ENCODE measurements at regions not wholly inside any gene's neighbourhood (a gene's known extent, or its start where the extent isn't known, plus 50 kb on each side); places are given as distances from the start of the nearest gene placed in this dataset.
"Not testable (repeated sequence)": the region's sequence is repeated elsewhere in the genome, so short reads cannot be mapped to it uniquely, and the experiment has no call there.

DNA sequence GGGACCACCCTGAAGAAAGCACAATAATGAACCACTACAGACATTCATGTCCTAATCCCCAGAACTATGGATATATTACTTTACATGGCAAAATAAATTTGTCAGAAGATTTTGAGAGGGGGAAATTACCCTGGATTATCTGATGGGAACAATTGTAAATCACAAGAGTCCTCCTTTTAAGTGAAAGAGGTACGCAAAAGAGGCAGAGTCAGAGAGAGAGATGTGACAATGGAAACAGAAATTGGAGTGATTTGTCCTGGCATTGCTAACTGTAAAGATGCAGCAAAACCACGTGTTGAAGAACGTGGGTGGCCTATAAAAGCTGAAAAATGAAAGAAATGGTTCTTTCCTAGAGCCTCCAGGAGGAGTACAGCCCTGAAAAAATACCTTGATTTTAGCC lies 1121.4 kb upstream of the ALCAM start:
- no peak for DNase-seq (ENCODE audit: low read depth)

- DNase-seq (ENCODE audit: low read depth), result no peak
These were observed 1120.7 kb upstream of the ALCAM start for GRCh38 chr3:104245981-104246380.

- DNase-seq (ENCODE audit: low read depth), result no peak
These were observed 1109.2 kb upstream of the ALCAM start for GRCh38 chr3:104257486-104257885.

DNA sequence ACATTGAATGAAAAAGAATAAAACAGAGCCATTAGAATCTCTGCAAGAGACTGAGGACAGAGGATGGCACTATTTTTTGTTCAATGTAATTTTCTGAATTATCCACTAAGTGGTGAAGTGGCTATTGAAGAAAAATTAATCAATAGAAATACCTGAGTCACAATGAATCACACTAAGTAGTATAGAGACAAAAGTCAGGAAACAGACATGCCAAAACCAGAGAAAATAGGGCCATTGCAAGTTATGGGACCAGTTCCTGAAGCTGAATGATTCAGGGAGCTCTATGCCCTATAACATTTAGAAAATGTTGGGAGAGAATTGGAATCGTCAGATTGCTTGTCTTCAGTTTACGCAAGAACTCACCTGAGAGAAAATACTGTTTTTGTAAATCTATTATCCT lies 1103.2 kb upstream of the ALCAM start:
- no peak for DNase-seq (ENCODE audit: low read depth)

GRCh38 chr3:104266219-104266618 lies 1100.5 kb upstream of the ALCAM start:
- DNase-seq (ENCODE audit: low read depth), result not testable (repeated sequence)

- no peak for DNase-seq (ENCODE audit: low read depth)
These were observed 1096.9 kb upstream of the ALCAM start for GRCh38 chr3:104269771-104270170.

DNA sequence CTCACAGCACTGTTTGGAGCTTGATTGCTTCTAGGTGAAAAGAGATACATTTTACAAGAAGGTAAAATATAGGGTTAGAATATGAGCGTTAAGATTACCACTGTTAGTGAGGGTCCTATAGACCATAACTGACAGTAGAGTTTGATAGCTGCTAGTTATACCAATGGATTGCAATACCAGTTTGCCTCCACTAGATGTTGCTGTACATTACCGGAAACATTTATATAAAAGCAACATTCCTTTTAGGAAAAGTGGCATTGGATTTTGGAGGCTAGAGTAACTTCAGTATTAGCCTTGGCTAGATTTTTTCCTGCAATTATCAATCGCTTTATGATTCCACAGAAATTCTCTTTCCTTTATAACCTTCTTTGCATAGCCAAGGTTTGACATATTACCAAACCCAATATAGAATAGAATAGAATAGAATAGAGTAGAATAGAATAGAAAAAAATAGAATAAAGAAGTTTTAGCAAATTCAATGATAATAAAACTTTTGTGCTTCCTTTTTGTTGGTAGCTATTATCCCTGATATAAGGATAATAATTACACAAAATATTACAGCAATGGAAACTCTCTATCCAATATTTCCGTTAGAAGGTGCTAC lies 1093.6 kb upstream of the ALCAM start:
- DNase-seq (ENCODE audit: low read depth), result peak; percentile 0

DNA sequence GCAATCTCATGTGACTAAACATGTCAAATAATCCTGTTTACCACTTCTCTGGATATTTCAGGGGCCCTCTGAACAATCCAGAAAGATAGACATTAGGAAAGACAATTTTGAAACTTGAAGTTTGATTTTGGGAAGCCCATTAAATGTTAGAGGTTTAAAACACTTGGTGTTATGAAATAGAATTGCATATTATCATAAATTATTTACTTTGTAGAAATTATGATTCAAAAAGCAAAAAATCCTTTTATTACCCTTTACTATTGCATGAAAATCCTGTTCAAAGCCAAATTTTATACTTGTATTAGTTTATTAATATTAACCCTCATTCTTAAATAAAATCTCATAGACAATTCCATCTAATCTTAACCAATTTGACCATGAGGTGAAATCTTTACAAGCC lies 1091.5 kb upstream of the ALCAM start:
- DNase-seq (ENCODE audit: low read depth), result no peak

DNA sequence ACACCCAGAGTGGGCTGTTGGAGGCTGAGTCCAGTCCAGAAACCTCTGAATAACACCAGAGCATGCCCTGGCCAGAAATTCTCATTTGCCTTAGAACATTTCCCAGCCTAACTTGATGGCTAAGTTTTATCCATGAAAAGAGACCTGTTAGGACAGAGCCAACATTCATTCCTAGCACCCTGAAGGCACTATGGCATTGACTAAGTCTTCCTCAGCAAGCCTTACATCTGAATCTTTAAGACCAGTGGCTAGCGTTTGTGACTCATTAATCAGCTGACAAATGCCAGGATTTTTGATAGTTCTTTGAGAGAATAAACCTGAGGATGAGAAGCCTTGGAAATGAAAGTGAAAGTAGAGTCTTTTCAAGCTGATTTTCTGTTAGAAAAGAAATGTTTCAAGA lies 1087.1 kb upstream of the ALCAM start:
- DNase-seq (ENCODE audit: low read depth), result no peak

GRCh38 chr3:104281713-104282112 lies 1085.0 kb upstream of the ALCAM start:
- DNase-seq (ENCODE audit: low read depth), result no peak

- no peak for DNase-seq (ENCODE audit: low read depth)
These were observed 1080.1 kb upstream of the ALCAM start for GRCh38 chr3:104286645-104287044.

- DNase-seq (ENCODE audit: low read depth), result no peak
These were observed 1075.3 kb upstream of the ALCAM start for GRCh38 chr3:104291437-104291851.

- no peak for DNase-seq (ENCODE audit: low read depth)
These were observed 1074.8 kb upstream of the ALCAM start for GRCh38 chr3:104291878-104292277.

DNA sequence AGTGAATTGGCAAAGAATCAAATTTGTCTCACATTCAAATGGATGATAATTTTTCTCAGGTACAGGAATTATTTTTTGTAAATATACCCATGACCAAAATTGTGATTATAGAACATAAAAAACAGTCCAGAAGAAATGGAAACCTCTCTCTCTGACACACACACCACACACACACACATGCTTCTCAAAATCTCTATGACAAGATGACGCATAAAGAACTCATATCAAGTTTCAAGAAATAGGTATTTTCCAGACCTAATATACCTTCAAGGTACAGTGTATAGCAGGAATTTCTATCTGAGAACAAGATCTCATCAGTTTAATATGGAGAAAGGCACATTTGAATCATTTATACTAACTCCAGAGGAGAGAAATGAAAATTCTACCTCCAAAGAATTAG lies 1069.1 kb upstream of the ALCAM start:
- no peak for DNase-seq (ENCODE audit: low read depth)

DNA sequence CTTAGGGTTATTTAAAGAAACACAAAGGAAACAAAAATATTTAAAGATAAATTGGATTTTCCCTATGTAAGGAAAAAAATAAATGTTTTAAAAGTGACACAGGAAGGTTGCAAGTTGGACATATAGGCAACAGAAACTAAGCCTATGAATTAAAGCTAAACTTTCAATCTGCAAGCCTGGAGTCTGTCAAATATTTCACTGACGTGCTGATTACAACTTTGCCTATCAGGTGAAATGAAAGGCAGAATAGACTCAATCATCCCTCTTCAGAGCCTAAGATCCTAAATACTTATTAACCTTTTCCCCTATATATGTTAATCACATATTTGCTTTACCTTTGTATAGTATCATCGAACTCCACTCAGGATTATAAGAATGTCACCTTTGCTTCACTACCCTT lies 1068.0 kb upstream of the ALCAM start:
- DNase-seq (ENCODE audit: low read depth), result no peak

GRCh38 chr3:104316118-104316517 lies 1050.6 kb upstream of the ALCAM start:
- no peak for DNase-seq (ENCODE audit: low read depth)

DNA sequence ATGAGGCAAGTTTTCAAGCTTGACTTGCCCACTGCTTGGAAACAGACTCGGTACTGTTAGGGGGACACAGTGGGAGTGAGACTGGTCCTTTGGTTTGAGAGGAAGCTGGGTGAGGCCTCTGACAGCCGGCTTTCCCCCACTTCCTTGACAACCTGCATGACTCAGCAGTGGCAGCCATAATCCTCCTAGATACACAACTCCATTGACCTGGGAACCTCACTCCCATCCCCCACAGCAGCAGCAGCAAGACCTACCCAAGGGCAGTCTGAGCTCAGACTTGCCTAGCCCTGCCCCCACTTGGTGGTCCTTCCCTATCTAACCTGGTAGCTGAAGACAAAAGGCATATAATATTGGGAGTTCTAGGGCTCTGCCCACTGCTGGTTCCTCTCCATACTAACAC lies 1043.5 kb upstream of the ALCAM start:
- DNase-seq (ENCODE audit: low read depth), result no peak

- peak; percentile 19 for DNase-seq (ENCODE audit: low read depth)
These were observed 1019.4 kb upstream of the ALCAM start for GRCh38 chr3:104347291-104347690.

GRCh38 chr3:104349836-104350235 lies 1016.9 kb upstream of the ALCAM start:
- DNase-seq (ENCODE audit: low read depth), result no peak

DNA sequence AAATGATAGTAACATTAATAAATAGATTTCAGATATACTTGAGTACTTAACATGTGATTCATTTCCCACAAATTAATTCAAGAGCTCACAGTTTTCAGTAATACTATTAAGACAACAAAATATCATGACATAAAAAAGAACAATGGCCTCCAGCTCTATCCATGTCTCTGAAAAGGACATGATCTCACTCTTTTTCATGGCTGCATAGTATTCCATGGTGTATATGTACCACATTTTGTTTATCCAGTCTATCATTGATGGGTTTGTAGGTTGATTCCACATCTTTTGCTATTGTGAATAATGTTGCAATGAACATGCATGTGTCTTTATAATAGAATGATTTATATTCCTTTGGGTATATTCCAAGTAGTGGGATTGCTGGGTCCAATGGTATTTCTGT lies 1012.8 kb upstream of the ALCAM start:
- no peak for DNase-seq (ENCODE audit: low read depth)

- DNase-seq (ENCODE audit: low read depth), result no peak
These were observed 1007.2 kb upstream of the ALCAM start for GRCh38 chr3:104359546-104359945.

GRCh38 chr3:104360038-104360437 lies 1006.7 kb upstream of the ALCAM start:
- no peak for DNase-seq (ENCODE audit: low read depth)

DNA sequence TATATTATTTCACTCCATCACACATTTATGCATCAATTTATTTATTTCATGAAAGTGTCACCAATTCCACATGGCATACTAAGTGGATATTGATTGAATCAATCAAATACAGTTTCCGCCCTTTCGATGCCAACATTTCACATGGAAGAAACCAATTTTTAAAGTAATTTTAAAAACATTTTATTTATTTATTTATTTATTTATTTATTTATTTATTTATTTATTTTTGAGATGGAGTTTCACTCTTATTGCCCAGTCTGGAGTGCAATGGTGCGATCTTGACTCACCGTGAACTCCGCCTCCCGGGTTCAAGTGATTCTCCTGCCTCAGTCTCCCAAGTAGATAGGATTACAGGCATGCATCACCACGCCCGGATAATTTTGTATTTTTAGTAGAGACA lies 1005.0 kb upstream of the ALCAM start:
- DNase-seq (ENCODE audit: low read depth), result not testable (repeated sequence)

GRCh38 chr3:104362319-104362718 lies 1004.4 kb upstream of the ALCAM start:
- no peak for DNase-seq (ENCODE audit: low read depth)
